ENCODE measurements at regions not wholly inside any gene's neighbourhood (a gene's known extent, or its start where the extent isn't known, plus 50 kb on each side); places are given as distances from the start of the nearest gene placed in this dataset.
A peak's percentile ranks its signal among the peaks of the same experiment; 100 is the strongest.

DNA sequence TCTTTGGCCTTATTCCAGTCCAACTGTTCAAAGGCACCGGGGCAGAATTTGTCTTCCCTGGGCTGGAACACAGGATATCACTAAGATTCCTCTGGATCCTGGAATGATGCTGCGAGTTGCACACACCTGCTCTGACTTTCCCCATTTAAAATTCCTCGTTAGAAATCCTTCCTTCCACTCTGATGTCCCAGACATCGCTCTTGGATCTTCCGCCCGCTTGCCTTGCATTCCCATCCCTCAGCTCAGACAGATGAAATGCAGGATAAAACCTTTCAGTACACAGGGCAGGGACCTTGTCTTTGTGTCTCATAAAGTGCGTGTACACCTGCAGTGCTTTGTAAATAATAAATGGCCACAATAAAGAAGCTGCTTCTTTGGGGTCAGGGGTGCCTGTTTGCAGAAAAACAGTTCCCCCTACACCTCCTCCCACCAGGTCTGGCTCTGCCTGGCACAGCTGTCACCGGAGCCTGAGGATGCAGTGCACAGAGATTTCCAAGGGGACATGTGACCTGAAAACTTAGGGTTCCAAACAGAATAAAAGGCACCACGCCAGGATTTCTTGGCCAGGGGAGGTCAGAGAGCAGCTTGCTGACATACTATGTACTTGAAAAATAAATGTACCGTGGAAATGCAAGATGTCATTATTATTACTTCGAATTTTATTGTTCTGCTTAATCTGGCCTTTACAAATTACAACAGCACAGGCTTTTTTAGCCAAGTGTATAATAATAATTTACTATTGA is 62.9 kb upstream of the SYT6 start:
- no peak overlapping the region for H3K27ac ChIP-seq
- TF ChIP-seq, protein P1, sequence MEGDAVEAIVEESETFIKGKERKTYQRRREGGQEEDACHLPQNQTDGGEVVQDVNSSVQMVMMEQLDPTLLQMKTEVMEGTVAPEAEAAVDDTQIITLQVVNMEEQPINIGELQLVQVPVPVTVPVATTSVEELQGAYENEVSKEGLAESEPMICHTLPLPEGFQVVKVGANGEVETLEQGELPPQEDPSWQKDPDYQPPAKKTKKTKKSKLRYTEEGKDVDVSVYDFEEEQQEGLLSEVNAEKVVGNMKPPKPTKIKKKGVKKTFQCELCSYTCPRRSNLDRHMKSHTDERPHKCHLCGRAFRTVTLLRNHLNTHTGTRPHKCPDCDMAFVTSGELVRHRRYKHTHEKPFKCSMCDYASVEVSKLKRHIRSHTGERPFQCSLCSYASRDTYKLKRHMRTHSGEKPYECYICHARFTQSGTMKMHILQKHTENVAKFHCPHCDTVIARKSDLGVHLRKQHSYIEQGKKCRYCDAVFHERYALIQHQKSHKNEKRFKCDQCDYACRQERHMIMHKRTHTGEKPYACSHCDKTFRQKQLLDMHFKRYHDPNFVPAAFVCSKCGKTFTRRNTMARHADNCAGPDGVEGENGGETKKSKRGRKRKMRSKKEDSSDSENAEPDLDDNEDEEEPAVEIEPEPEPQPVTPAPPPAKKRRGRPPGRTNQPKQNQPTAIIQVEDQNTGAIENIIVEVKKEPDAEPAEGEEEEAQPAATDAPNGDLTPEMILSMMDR (conservative IDR thresholded peaks at IDR 0.05): no peak
- TF ChIP-seq ZFX (IDR thresholded peaks at IDR 0.05): no peak

DNA sequence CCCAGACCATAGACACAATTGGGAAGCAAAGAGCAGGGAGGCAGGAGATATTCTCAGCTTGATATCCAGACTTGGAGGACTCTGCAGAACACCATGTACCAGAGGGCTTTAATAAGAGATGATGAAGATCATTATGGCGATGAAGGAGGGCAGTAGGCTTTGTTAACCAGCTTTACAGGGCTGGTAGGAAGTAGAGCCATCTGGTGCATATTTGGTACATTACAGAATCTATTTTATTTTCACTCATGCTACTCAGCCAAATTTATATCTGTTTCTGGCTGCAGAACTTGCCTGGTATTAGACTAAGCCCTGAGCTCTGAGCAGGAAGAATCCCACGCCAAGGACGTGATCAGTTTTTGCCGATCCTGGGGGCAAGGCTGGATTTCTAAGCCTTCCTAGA is 61.8 kb upstream of the SYT6 start:
- no peak overlapping the region for H3K27ac ChIP-seq
- TF ChIP-seq ZFX (IDR thresholded peaks at IDR 0.05): no peak
- TF ChIP-seq, protein P1 (conservative IDR thresholded peaks at IDR 0.05): peak; percentile 15

DNA sequence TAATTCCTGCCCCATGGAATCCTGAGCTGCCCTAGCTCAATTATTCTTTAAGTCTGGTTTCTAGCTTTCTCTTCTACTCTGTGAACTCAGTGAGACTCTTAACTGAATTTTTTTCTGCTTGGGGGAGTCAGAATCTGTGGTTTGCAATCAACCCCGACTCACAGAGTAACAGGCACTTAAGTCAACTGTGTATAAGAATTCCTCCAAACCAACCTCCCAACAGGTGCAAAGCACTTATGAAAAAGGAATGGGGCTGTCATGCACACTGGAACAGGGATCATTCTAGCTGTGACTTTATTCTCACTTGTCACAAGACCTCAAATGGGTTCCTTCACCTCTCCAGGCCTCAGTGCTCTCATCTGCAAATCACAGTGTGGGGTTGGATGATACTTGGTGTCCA is 60.3 kb upstream of the SYT6 start:
- no peak overlapping the region for H3K27ac ChIP-seq
- no peak for TF ChIP-seq ZFX (IDR thresholded peaks at IDR 0.05)
- TF ChIP-seq, protein P1 (conservative IDR thresholded peaks at IDR 0.05): no peak

DNA sequence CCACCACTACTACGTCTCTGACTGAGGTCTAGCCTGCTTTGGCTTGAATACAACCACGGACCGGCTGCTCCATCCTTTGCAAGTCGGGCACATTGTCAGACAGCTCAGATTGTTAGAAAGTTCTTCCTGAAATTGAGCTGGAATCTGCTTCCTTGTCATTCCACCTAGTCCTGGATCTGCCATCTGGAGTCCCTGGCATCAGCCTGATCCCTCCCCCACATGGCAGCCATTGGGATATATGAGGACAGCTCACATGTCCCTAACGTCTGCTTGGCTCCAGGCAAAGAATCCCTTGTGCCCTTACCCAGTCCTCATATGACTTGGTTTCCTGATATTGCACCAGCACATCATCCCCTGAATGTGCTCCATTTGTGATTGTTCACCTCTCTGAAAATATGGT is 56.3 kb upstream of the SYT6 start:
- H3K27ac ChIP-seq: no peak overlapping the region
- TF ChIP-seq, protein P1 (conservative IDR thresholded peaks at IDR 0.05): no peak
- no peak for TF ChIP-seq ZFX (IDR thresholded peaks at IDR 0.05)

DNA sequence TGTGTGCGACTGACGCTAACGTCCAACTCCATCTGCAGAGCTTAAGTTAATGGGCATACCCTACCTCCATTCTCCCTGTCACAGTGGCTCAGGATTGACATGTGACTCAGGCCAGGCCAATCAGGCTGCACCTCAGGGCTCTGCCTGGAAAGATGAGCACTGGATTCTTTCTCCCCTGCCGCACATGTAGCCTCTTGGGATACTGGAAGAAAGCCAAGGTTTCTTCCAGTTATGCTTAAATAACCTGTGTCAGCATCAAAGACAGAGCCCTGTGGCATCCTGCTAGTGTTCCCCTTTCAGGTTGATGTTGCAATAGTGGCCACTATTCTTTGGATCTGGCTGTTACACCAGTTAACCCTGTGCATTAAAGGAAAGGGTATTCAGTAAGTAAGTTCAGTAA is 55.0 kb upstream of the SYT6 start:
- TF ChIP-seq ZFX (IDR thresholded peaks at IDR 0.05): no peak
- TF ChIP-seq, protein P1 (conservative IDR thresholded peaks at IDR 0.05): no peak
- H3K27ac ChIP-seq: no peak overlapping the region

DNA sequence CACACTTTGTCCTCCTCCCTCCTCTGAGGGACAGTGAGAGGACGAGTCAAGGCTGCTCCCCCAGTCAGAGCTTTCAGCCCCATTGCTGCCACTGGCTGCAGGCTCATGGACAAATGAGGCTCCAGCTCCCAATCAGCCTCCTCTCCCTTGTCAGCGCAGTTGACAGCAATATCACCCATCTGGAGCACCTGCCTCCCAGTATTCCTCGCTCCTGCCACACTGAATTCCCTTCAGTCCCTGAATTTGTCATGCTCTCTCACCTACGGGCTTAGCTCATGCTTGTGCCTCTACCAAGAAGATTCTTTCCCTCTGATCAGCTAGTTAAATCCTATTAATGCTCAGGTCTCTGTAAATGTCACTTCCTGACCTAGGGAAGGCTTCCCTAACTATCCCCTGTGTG is 54.4 kb upstream of the SYT6 start:
- no peak overlapping the region for H3K27ac ChIP-seq
- no peak for TF ChIP-seq ZFX (IDR thresholded peaks at IDR 0.05)
- TF ChIP-seq, protein P1 (conservative IDR thresholded peaks at IDR 0.05): no peak

DNA sequence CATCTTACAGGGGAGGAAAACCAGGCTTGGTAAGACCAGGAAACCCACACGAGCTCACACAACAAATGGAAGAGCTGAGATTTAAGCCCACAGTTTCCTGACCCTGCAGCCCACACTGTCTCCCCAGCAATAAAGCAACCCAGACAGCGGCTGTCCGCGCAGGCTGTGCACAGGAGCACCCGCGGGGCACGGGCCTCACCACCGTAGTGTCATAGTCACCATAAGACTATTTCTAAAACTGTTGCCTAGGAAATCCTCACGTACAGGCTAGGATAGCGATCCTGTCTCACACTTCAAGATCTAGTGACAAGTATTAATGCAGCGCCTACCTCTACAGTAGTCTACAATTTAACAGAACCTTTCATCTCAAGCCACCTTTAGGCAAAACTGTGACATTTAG is 54.0 kb upstream of the SYT6 start:
- TF ChIP-seq, protein P1 (conservative IDR thresholded peaks at IDR 0.05): no peak
- TF ChIP-seq ZFX (IDR thresholded peaks at IDR 0.05): no peak

More for the DNA sequence above, 54.0 kb upstream of the SYT6 start:
- H3K27ac ChIP-seq: no peak overlapping the region

Measured in C4-2B (cell line).